SU-DHL-6 (cell line): ENCODE measurements at regions not wholly inside any gene's neighbourhood (a gene's known extent, or its start where the extent isn't known, plus 50 kb on each side); places are given as distances from the start of the nearest gene placed in this dataset.

Source experiments
- EZH2phosphoT487 ChIP-seq: fragments of 200-600 bp; sonication (generic), shearing (Covaris generic); conservative IDR thresholded peaks from 2 replicates; pipeline ENCODE4 v1.6.1; 2018; ENCODE audit warnings: mild to moderate bottlenecking, antibody characterized with exemption, low read length, moderate library complexity, mixed read lengths
- TF ChIP-seq, protein P1 (sequence below): fragments of 200-600 bp; sonication (generic); IDR thresholded peaks from one replicate; pipeline ENCODE4 v1.5.1; 2017; ENCODE audit warnings: antibody characterized with exemption, mild to moderate bottlenecking, low read length, moderate library complexity; ENCODE audit not compliant: insufficient read depth, poor library complexity, severe bottlenecking

DNA sequence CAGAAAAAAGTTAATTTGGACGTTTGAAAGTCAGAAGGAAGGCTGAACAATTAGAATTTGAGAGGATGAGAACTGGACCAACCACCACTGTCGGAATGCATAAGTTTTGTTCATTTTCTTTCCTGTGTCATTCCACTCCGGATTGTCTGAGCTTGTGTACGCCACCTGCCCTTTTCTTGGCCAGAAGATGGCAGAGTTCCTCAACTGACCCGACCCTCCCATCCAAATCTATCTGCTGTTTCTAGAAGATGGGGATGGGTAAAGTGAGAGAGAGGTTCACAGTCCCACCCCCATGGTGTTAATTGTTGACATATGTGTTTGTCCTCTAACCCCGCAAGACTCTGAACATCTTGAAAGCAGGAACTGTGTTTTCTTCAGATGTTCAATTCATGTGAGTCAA, 388.0 kb downstream of the VRK1 start:
- TF ChIP-seq, protein P1, sequence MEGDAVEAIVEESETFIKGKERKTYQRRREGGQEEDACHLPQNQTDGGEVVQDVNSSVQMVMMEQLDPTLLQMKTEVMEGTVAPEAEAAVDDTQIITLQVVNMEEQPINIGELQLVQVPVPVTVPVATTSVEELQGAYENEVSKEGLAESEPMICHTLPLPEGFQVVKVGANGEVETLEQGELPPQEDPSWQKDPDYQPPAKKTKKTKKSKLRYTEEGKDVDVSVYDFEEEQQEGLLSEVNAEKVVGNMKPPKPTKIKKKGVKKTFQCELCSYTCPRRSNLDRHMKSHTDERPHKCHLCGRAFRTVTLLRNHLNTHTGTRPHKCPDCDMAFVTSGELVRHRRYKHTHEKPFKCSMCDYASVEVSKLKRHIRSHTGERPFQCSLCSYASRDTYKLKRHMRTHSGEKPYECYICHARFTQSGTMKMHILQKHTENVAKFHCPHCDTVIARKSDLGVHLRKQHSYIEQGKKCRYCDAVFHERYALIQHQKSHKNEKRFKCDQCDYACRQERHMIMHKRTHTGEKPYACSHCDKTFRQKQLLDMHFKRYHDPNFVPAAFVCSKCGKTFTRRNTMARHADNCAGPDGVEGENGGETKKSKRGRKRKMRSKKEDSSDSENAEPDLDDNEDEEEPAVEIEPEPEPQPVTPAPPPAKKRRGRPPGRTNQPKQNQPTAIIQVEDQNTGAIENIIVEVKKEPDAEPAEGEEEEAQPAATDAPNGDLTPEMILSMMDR = peak; percentile 13
- TF ChIP-seq EZH2phosphoT487 = no peak
